ENCODE measurements at regions not wholly inside any gene's neighbourhood (a gene's known extent, or its start where the extent isn't known, plus 50 kb on each side); places are given as distances from the start of the nearest gene placed in this dataset.

DNA sequence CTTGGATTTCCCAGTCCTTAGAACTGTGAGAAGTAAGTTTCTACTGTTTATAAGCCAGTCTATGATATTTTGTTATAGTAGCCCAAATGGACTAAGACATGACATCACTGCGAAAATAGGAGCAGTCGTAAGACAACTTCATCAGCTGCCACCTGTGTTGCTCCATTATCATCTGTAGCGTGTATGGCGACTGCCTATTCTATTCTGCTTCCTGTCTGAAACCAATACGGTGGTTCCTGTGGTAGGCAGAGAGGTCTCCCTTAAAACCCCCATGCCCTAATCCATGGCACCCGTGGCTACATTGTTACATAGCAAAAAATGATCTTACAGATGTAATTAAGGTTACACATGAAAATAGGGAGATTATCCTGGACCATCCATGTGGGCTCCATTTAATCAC, 105.4 kb upstream of the FAT1 start:
- no peaks in the 10 kb centered on the region for H3K36me3 ChIP-seq (ENCODE audit: insufficient read depth, low read length)
- H3K4me3 ChIP-seq (ENCODE audit: low read length) = no peak overlapping the region
- no peak overlapping the region for H3K27ac Mint-ChIP-seq
- H3K36me3 Mint-ChIP-seq (ENCODE audit: low read depth) = no peaks in the 10 kb centered on the region
- no peak for DNase-seq
- ChIA-PET CTCF (no interaction called here), POLR2A (no interaction called here)
- no peak overlapping the region for H3K4me3 Mint-ChIP-seq
- H3K27ac ChIP-seq (ENCODE audit: low read depth in 1 of 2, low read length in 2 of 2) = no peak overlapping the region
- no peak for ATAC-seq (ENCODE audit: poor library complexity)
- no peaks in the 10 kb centered on the region for H3K27me3 Mint-ChIP-seq
- intact Hi-C loops (cut with DNase I, micrococcal nuclease) = no loop called here
- no peaks in the 10 kb centered on the region for H3K27me3 ChIP-seq (ENCODE audit: control insufficient read depth in 1 of 2, insufficient read depth in 2 of 2, low read length in 2 of 2)
- peaks cover 5% of the 10 kb centered on the region for H3K9me3 Mint-ChIP-seq
- TF ChIP-seq, protein P1, sequence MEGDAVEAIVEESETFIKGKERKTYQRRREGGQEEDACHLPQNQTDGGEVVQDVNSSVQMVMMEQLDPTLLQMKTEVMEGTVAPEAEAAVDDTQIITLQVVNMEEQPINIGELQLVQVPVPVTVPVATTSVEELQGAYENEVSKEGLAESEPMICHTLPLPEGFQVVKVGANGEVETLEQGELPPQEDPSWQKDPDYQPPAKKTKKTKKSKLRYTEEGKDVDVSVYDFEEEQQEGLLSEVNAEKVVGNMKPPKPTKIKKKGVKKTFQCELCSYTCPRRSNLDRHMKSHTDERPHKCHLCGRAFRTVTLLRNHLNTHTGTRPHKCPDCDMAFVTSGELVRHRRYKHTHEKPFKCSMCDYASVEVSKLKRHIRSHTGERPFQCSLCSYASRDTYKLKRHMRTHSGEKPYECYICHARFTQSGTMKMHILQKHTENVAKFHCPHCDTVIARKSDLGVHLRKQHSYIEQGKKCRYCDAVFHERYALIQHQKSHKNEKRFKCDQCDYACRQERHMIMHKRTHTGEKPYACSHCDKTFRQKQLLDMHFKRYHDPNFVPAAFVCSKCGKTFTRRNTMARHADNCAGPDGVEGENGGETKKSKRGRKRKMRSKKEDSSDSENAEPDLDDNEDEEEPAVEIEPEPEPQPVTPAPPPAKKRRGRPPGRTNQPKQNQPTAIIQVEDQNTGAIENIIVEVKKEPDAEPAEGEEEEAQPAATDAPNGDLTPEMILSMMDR (IDR thresholded peaks at IDR 0.05) = no peak
- H3K4me1 ChIP-seq (ENCODE audit: insufficient read depth, low read length) = no peaks in the 10 kb centered on the region
- H3K9me3 ChIP-seq (ENCODE audit: control insufficient read depth in 1 of 2, insufficient read depth in 1 of 2, low read length in 2 of 2) = peaks cover 3 to 5% of the 10 kb centered on the region in 2 experiments
- no peaks in the 10 kb centered on the region for H3K4me1 Mint-ChIP-seq (ENCODE audit: low read depth)

DNA sequence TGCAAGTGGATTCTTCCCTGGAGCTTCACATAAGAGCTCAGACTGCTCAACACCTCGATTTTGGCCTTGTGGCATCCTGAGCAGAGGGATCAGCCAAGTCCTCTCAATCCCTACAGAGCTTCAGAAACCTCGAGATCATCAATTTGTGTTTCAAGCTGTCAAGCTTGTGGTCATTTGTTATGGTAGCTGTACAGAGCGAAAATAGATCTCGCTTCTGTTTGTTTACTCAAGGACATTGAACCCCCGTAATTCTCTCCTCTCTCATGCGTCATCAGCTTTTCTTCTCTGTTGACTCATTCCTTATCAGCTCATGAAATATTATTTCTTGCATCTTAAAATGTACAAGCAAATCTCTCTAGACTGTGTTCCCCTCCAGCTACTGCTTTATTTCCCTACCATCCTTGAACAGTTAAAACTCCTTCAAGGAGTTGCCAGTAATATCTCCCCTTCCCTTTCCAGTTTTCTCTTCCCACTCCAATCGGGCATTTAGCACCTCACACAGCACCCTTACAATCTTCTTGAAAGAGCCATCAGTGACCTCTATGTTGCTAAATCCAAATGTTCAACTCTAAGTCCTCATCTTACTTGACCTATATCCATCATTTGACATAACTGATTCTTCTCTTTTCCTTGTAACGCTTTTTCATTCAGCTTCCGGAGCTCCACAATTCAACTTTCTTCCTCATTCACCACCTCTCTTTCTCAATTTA, 106.2 kb upstream of the FAT1 start:
- Mint-ChIP-seq H3K27ac (no peak overlapping the region), H3K36me3 (ENCODE audit: low read depth) (no peaks in the 10 kb centered on the region), H3K4me3 (no peak overlapping the region), H3K4me1 (ENCODE audit: low read depth) (no peaks in the 10 kb centered on the region), H3K9me3 (peaks cover 5% of the 10 kb centered on the region), H3K27me3 (no peaks in the 10 kb centered on the region)
- Histone ChIP-seq H3K4me1 (ENCODE audit: insufficient read depth, low read length) (no peaks in the 10 kb centered on the region), H3K27ac (ENCODE audit: low read depth in 1 of 2, low read length in 2 of 2) (no peak overlapping the region), H3K9me3 (ENCODE audit: control insufficient read depth in 1 of 2, insufficient read depth in 1 of 2, low read length in 2 of 2) (peaks cover 3 to 5% of the 10 kb centered on the region in 2 experiments), H3K27me3 (ENCODE audit: control insufficient read depth in 1 of 2, insufficient read depth in 2 of 2, low read length in 2 of 2) (no peaks in the 10 kb centered on the region), H3K4me3 (ENCODE audit: low read length) (no peak overlapping the region), H3K36me3 (ENCODE audit: insufficient read depth, low read length) (no peaks in the 10 kb centered on the region)
- ATAC-seq (ENCODE audit: poor library complexity) (no peak), DNase-seq (no peak)
- CTCF ChIA-PET = no interaction called here
- TF ChIP-seq, protein P1 (IDR thresholded peaks at IDR 0.05) = no peak
- POLR2A ChIA-PET = no interaction called here
- intact Hi-C loops (cut with DNase I, micrococcal nuclease) = no loop called here

- peaks cover 5% of the 10 kb centered on the region for H3K9me3 Mint-ChIP-seq
- DNase-seq (no peak), ATAC-seq (ENCODE audit: poor library complexity) (no peak)
- ChIA-PET CTCF (no interaction called here), POLR2A (no interaction called here)
- TF ChIP-seq, protein P1 (IDR thresholded peaks at IDR 0.05) = no peak
- Histone ChIP-seq H3K27ac (ENCODE audit: low read depth in 1 of 2, low read length in 2 of 2) (no peak overlapping the region), H3K4me3 (ENCODE audit: low read length) (no peak overlapping the region), H3K27me3 (ENCODE audit: control insufficient read depth in 1 of 2, insufficient read depth in 2 of 2, low read length in 2 of 2) (no peaks in the 10 kb centered on the region), H3K36me3 (ENCODE audit: insufficient read depth, low read length) (no peaks in the 10 kb centered on the region), H3K9me3 (ENCODE audit: control insufficient read depth in 1 of 2, insufficient read depth in 1 of 2, low read length in 2 of 2) (peaks cover 3 to 5% of the 10 kb centered on the region in 2 experiments), H3K4me1 (ENCODE audit: insufficient read depth, low read length) (no peaks in the 10 kb centered on the region)
- no peaks in the 10 kb centered on the region for H3K36me3 Mint-ChIP-seq (ENCODE audit: low read depth)
- H3K27ac Mint-ChIP-seq = no peak overlapping the region
- intact Hi-C loops (cut with DNase I, micrococcal nuclease) = no loop called here
- H3K27me3 Mint-ChIP-seq = no peaks in the 10 kb centered on the region
- no peaks in the 10 kb centered on the region for H3K4me1 Mint-ChIP-seq (ENCODE audit: low read depth)
- H3K4me3 Mint-ChIP-seq = no peak overlapping the region
These were observed 107.9 kb upstream of the FAT1 start for GRCh38 chr4:186831574-186831973.
